GM12878 (cell line): ENCODE measurements at regions not wholly inside any gene's neighbourhood (a gene's known extent, or its start where the extent isn't known, plus 50 kb on each side); places are given as distances from the start of the nearest gene placed in this dataset.
"Not testable (repeated sequence)": the region's sequence is repeated elsewhere in the genome, so short reads cannot be mapped to it uniquely, and the experiment has no call there.

ENCODE experiments used
- ATAC-seq: fragments of 200-7000 bp; cut with Tn5 transposase; 3 replicates; pipeline ENCODE4 v1.9.1; 2020; ENCODE audit warnings: mild to moderate bottlenecking, moderate library complexity
- BruUV-seq: library from RNA; stranded (reverse); fragments of 400-500 nt; replicated peaks from 2 replicates; lab custom pipeline; 2021; lab: Mats Ljungman, UMichigan
- CTCF ChIA-PET: fragments of 300-600 bp; sonication (Branson Sonifier 250); formaldehyde crosslinking; extraction: SDS; loops from one replicate; lab custom pipeline; 2021; ENCODE audit warnings: inconsistent platforms; lab: Yijun Ruan, JAX
- POLR2A ChIA-PET: fragments of 350-600 bp; formaldehyde crosslinking; extraction: SDS; loops from one replicate; lab custom pipeline; 2021; ENCODE audit warnings: inconsistent platforms; lab: Charles Lee
- RAD21 ChIA-PET: fragments of 300-600 bp; sonication (Branson Sonifier 250); formaldehyde crosslinking; loops from one replicate; lab custom pipeline; 2023; ENCODE audit warnings: antibody characterized with exemption; ENCODE audit not compliant: unreplicated experiment; lab: Charles Lee
- SMC1A ChIA-PET: fragments of 300-600 bp; sonication (Branson Sonifier 250); formaldehyde crosslinking; loops from one replicate; lab custom pipeline; 2023; ENCODE audit not compliant: unreplicated experiment, uncharacterized antibody; lab: Charles Lee
- DNase-seq: peaks from one replicate; pipeline ENCODE4 v3.0.0-alpha.2; 2011; ENCODE audit warnings: low read depth, low spot score
- FAIRE-seq: peaks from 3 replicates; lab custom pipeline; 2011; peaks lifted over from hg19 to GRCh38; lab: Jason Lieb, UNC
- H2AFZ ChIP-seq: 2 replicates; pipeline ENCODE4 v1.6.0; 2011; ENCODE audit warnings: low read depth, low read length, control low read depth; ENCODE audit not compliant: control insufficient read depth
- H3K27ac ChIP-seq: 2 replicates; pipeline ENCODE4 v1.5.1; 2011; ENCODE audit warnings: control low read depth; ENCODE audit not compliant: control insufficient read depth, insufficient read depth
- H3K27me3 ChIP-seq, 2 experiments: replicated peaks in 1 of 2; 2 replicates each; pipeline versions ENCODE4 v1.6.0 to v1.6.1; 2011; ENCODE audit warnings: low read length in 1 of 2; ENCODE audit not compliant: control insufficient read depth in 2 of 2, insufficient read depth in 2 of 2
- H3K36me3 ChIP-seq, 2 experiments: 2 replicates each; pipeline ENCODE4 v1.5.1; 2011; ENCODE audit warnings: low read length in 1 of 2; ENCODE audit not compliant: control insufficient read depth in 2 of 2, insufficient read depth in 2 of 2
- H3K4me1 ChIP-seq: 2 replicates; pipeline ENCODE4 v1.6.1; 2011; ENCODE audit warnings: mild to moderate bottlenecking, low read length, moderate library complexity, mixed read lengths; ENCODE audit not compliant: control insufficient read depth, insufficient read depth
- H3K4me2 ChIP-seq: 2 replicates; pipeline ENCODE4 v1.6.0; 2011; ENCODE audit warnings: control low read depth; ENCODE audit not compliant: control insufficient read depth, insufficient read depth
- H3K4me3 ChIP-seq: fragments of 200-600 bp; sonication (generic); 2 replicates; pipeline ENCODE4 v1.5.1; 2016
- H3K79me2 ChIP-seq: 2 replicates; pipeline ENCODE4 v1.6.0; 2011; ENCODE audit warnings: low read length; ENCODE audit not compliant: control insufficient read depth, insufficient read depth
- H3K9ac ChIP-seq: 2 replicates; pipeline ENCODE4 v1.8.0; 2011; ENCODE audit warnings: low read length, control low read depth, mixed read lengths; ENCODE audit not compliant: control insufficient read depth, insufficient read depth
- H3K9me3 ChIP-seq: replicated peaks from 3 replicates; pipeline ENCODE4 v1.5.1; 2011; ENCODE audit warnings: mild to moderate bottlenecking, low read length; ENCODE audit not compliant: control insufficient read depth, insufficient read depth
- H4K20me1 ChIP-seq: 2 replicates; pipeline ENCODE4 v1.6.0; 2011; ENCODE audit not compliant: control insufficient read depth, insufficient read depth
- CEBPB ChIP-seq, 2 experiments: fragments of 150-350 bp in 1 of 2; IDR thresholded peaks; 2 replicates each; pipeline ENCODE4 v1.6.1; 2012 to 2014; ENCODE audit warnings: low read depth in 2 of 2, low read length in 2 of 2, borderline replicate concordance in 1 of 2, inconsistent platforms in 1 of 2
- CHD4 ChIP-seq: fragments of 200-600 bp; sonication (generic); IDR thresholded peaks from 2 replicates; pipeline ENCODE4 v1.6.1; 2016; ENCODE audit warnings: mild to moderate bottlenecking
- CTCF ChIP-seq, 3 experiments: IDR thresholded peaks in 2 of 3; conservative IDR thresholded peaks in 1 of 3; 2 replicates each; pipeline ENCODE4 v1.5.1; 2011; ENCODE audit warnings: low read depth in 3 of 3, low read length in 3 of 3, mild to moderate bottlenecking in 3 of 3, control low read depth in 2 of 3, moderate library complexity in 2 of 3, inconsistent platforms in 1 of 3, mixed read lengths in 1 of 3; ENCODE audit not compliant: control insufficient read depth in 2 of 3, insufficient read depth in 1 of 3; ENCODE audit errors: extremely low read depth in 1 of 3
- FOS ChIP-seq: IDR thresholded peaks from 3 replicates; pipeline ENCODE4 v1.6.1; 2011; ENCODE audit warnings: borderline replicate concordance; ENCODE audit not compliant: insufficient read length; ENCODE audit errors: extremely low read depth
- PBX3 ChIP-seq: IDR thresholded peaks from 2 replicates; pipeline ENCODE4 v1.6.1; 2011; ENCODE audit warnings: mild to moderate bottlenecking, low read depth, low read length, moderate library complexity; ENCODE audit not compliant: insufficient replicate concordance
- RAD51 ChIP-seq: fragments of 450-650 bp; IDR thresholded peaks from 2 replicates; pipeline ENCODE4 v1.6.1; 2016; ENCODE audit warnings: moderate library complexity, mild to moderate bottlenecking, inconsistent platforms
- RELA ChIP-seq: fragments of 450-650 bp; IDR thresholded peaks from 2 replicates; pipeline ENCODE4 v1.8.0; 2014; ENCODE audit warnings: borderline replicate concordance; ENCODE audit not compliant: partially characterized antibody
- TCF7 ChIP-seq: IDR thresholded peaks from 2 replicates; pipeline ENCODE4 v1.6.1; 2014; ENCODE audit warnings: antibody characterized with exemption, borderline replicate concordance
- YY1 ChIP-seq: IDR thresholded peaks from 2 replicates; pipeline ENCODE4 v1.6.1; 2011; ENCODE audit warnings: low read depth, mild to moderate bottlenecking, low read length
- ZZZ3 ChIP-seq: IDR thresholded peaks from 2 replicates; pipeline ENCODE4 v1.6.1; 2011; ENCODE audit warnings: low read depth; ENCODE audit not compliant: control insufficient read depth, insufficient read length
- WGBS: methylation state at CpG from one replicate; pipeline ENCODE4 v1.1.6; 2016; ENCODE audit warnings: low lambda C conversion rate; ENCODE audit not compliant: insufficient replicate concordance, insufficient coverage; ENCODE audit errors: missing lambda C conversion rate; 5-methylcytosine and 5-hydroxymethylcytosine counted together
- in situ Hi-C: fragments of 300-500 bp; cut with MboI; formaldehyde crosslinking; loops from 9 replicates; pipeline ENCODE4 v1.14.3; 2018; ENCODE audit warnings: mixed read lengths
- intact Hi-C: fragments of 100-400 bp; cut with micrococcal nuclease; formaldehyde crosslinking; loops from one replicate; pipeline ENCODE4 v1.14.2; 2022; ENCODE audit not compliant: unreplicated experiment

- H3K27me3 ChIP-seq, H3K36me3 ChIP-seq, H3K4me3 ChIP-seq, H3K9me3 ChIP-seq, H3K9ac ChIP-seq, DNase-seq, CTCF ChIA-PET, H4K20me1 ChIP-seq, H2AFZ ChIP-seq, ATAC-seq, H3K4me1 ChIP-seq, RAD21 ChIA-PET, H3K27ac ChIP-seq, SMC1A ChIA-PET, H3K4me2 ChIP-seq, in situ Hi-C loops, FAIRE-seq, BruUV-seq, POLR2A ChIA-PET, intact Hi-C loops, H3K79me2 ChIP-seq: not testable (repeated sequence)
- WGBS: 57% methylated on average over 5 of the region's 5 CpGs
These were observed 131.4 kb upstream of the APOOL start for GRCh38 chrX:84872160-84872771.

- Histone ChIP-seq H3K4me1 (no peaks in the 10 kb centered on the region), H3K27me3 (no peaks in the 10 kb centered on the region)
- POLR2A ChIA-PET: no interaction called here
- no peak for DNase-seq
- no peak for TF ChIP-seq CEBPB (IDR thresholded peaks at IDR 0.05; ENCODE audit: borderline replicate concordance in 1 of 2, low read depth in 2 of 2, low read length in 2 of 2)
- no peak for TF ChIP-seq YY1
- no peak for TF ChIP-seq ZZZ3
- TF ChIP-seq RELA: no peak
- TF ChIP-seq PBX3: no peak
- TF ChIP-seq CTCF (IDR thresholded peaks at IDR 0.05 in 2 of 3, conservative IDR thresholded peaks at IDR 0.05 in 1 of 3; ENCODE audit: control insufficient read depth in 2 of 3, extremely low read depth in 1 of 3, insufficient read depth in 1 of 3, low read depth in 3 of 3, low read length in 3 of 3): no peak
- no peak for TF ChIP-seq TCF7
- no peak for TF ChIP-seq FOS
- TF ChIP-seq RAD51: no peak
- no peak for TF ChIP-seq CHD4
- TF ChIP-seq, all 136 proteins: peak for 0
- Histone ChIP-seq H3K27ac (no peak overlapping the region), H2AFZ (no peak overlapping the region), H4K20me1 (no peaks in the 10 kb centered on the region), H3K36me3 (no peaks in the 10 kb centered on the region), H3K9me3 (no peaks in the 10 kb centered on the region), H3K9ac (no peak overlapping the region), H3K4me3 (no peak overlapping the region), H3K79me2 (no peaks in the 10 kb centered on the region), H3K4me2 (no peak overlapping the region)
- 0% methylated on average over 3 of the region's 3 CpGs for WGBS
- ChIA-PET CTCF (no interaction called here), RAD21 (no interaction called here), SMC1A (no interaction called here)
- in situ Hi-C loops (no loop called here), intact Hi-C loops (no loop called here)
- FAIRE-seq: no peak
- no TSS peak for BruUV-seq
- no peak for ATAC-seq
These were observed 130.5 kb upstream of the APOOL start for GRCh38 chrX:84873176-84873575.
